Smooth muscle cell (in vitro differentiated cells): ENCODE measurements at regions not wholly inside any gene's neighbourhood (a gene's known extent, or its start where the extent isn't known, plus 50 kb on each side); places are given as distances from the start of the nearest gene placed in this dataset.

ENCODE experiments used
- DNase-seq: peaks from one replicate; lab custom pipeline; 2025; ENCODE audit not compliant: unreplicated experiment; lab: John Stamatoyannopoulos, UW
- H2AFZ ChIP-seq: fragments of 200-600 bp; sonication (generic); 2 replicates; pipeline ENCODE4 v1.6.0; 2016; ENCODE audit warnings: antibody characterized with exemption, low read depth, mild to moderate bottlenecking
- H3F3A ChIP-seq: fragments of 200-600 bp; sonication (generic); 2 replicates; pipeline ENCODE4 v1.6.0; 2017; ENCODE audit warnings: antibody characterized with exemption, low read depth
- H3K27ac ChIP-seq: fragments of 200-600 bp; sonication (generic); 2 replicates; pipeline ENCODE4 v1.5.1; 2016; ENCODE audit warnings: low read depth, mild to moderate bottlenecking
- H3K27me3 ChIP-seq: fragments of 200-600 bp; sonication (generic); 2 replicates; pipeline ENCODE4 v1.6.1; 2016; ENCODE audit warnings: low read depth, mild to moderate bottlenecking
- H3K36me3 ChIP-seq: fragments of 200-600 bp; sonication (generic); 2 replicates; pipeline ENCODE4 v1.5.1; 2016; ENCODE audit warnings: low read depth
- H3K4me1 ChIP-seq: fragments of 200-600 bp; sonication (generic); 2 replicates; pipeline ENCODE4 v1.5.1; 2016; ENCODE audit warnings: low read depth
- H3K4me2 ChIP-seq: fragments of 200-600 bp; sonication (generic); 2 replicates; pipeline ENCODE4 v1.6.0; 2016; ENCODE audit warnings: mild to moderate bottlenecking
- H3K4me3 ChIP-seq: fragments of 200-600 bp; sonication (generic); 2 replicates; pipeline ENCODE4 v1.5.1; 2016; ENCODE audit warnings: mild to moderate bottlenecking
- H3K79me2 ChIP-seq: fragments of 200-600 bp; sonication (generic); 2 replicates; pipeline ENCODE4 v1.6.0; 2016; ENCODE audit warnings: low read depth, mild to moderate bottlenecking
- H3K9ac ChIP-seq: fragments of 200-600 bp; sonication (generic); 2 replicates; pipeline ENCODE4 v1.6.0; 2016; ENCODE audit warnings: low read depth
- H3K9me3 ChIP-seq: fragments of 200-600 bp; sonication (generic); replicated peaks from 2 replicates; pipeline ENCODE4 v1.5.1; 2016; ENCODE audit warnings: low read depth
- H4K20me1 ChIP-seq: fragments of 200-600 bp; sonication (generic); 2 replicates; pipeline ENCODE4 v1.6.0; 2016; ENCODE audit warnings: low read depth
- WGBS: methylation state at CpG from one replicate; pipeline ENCODE4 v1.1.7; 2016; ENCODE audit warnings: low lambda C conversion rate; 5-methylcytosine and 5-hydroxymethylcytosine counted together
- TF ChIP-seq, protein P1 (sequence below): fragments of 200-600 bp; sonication (generic); IDR thresholded peaks from 2 replicates; pipeline ENCODE4 v1.5.1; 2017; ENCODE audit warnings: borderline replicate concordance, mild to moderate bottlenecking, antibody characterized with exemption; ENCODE audit not compliant: insufficient read depth, poor library complexity, severe bottlenecking

DNA sequence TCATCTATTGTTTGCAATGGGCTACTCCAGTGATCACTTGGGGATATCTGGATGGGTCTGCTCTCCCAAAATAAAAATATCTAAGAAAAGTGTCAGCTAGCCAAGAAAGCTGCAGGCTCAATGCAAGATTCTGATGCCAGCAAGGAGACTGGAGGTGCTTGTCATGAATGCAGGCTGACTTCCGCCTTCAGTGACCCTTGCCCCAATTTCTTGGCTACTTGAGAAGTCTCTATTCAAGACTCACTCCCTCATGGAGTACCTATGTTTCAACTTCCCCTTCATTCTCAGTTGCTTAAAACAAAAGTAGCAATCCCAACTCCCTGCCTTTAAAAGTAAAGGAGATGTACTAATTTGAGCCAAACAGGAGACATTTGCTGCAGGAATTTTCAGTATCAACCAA lies 123.9 kb downstream of the GPR65 start:
- H3K27ac ChIP-seq: peak overlapping the region; percentile 78
- H3K36me3 ChIP-seq: no peaks in the 10 kb centered on the region
- peaks cover 4% of the 10 kb centered on the region for H3K4me1 ChIP-seq
- no peak overlapping the region for H3K9ac ChIP-seq
- no peaks in the 10 kb centered on the region for H3K79me2 ChIP-seq
- H3K4me2 ChIP-seq: peak overlapping the region; percentile 70
- TF ChIP-seq, protein P1, sequence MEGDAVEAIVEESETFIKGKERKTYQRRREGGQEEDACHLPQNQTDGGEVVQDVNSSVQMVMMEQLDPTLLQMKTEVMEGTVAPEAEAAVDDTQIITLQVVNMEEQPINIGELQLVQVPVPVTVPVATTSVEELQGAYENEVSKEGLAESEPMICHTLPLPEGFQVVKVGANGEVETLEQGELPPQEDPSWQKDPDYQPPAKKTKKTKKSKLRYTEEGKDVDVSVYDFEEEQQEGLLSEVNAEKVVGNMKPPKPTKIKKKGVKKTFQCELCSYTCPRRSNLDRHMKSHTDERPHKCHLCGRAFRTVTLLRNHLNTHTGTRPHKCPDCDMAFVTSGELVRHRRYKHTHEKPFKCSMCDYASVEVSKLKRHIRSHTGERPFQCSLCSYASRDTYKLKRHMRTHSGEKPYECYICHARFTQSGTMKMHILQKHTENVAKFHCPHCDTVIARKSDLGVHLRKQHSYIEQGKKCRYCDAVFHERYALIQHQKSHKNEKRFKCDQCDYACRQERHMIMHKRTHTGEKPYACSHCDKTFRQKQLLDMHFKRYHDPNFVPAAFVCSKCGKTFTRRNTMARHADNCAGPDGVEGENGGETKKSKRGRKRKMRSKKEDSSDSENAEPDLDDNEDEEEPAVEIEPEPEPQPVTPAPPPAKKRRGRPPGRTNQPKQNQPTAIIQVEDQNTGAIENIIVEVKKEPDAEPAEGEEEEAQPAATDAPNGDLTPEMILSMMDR: no peak
- H3K4me3 ChIP-seq: no peak overlapping the region
- no peak overlapping the region for H2AFZ ChIP-seq
- H3K9me3 ChIP-seq: no peaks in the 10 kb centered on the region
- H3K27me3 ChIP-seq: no peaks in the 10 kb centered on the region
- 81% methylated on average over 1 of the region's 1 CpG for WGBS
- peaks cover 7% of the 10 kb centered on the region for H3F3A ChIP-seq
- H4K20me1 ChIP-seq: no peaks in the 10 kb centered on the region
- DNase-seq: no peak

- H2AFZ ChIP-seq: peak overlapping the region; percentile 3
- no peaks in the 10 kb centered on the region for H3K79me2 ChIP-seq
- no peak for DNase-seq
- no peaks in the 10 kb centered on the region for H4K20me1 ChIP-seq
- TF ChIP-seq, protein P1: no peak
- H3K4me3 ChIP-seq: no peak overlapping the region
- peak overlapping the region; percentile 70 for H3K4me2 ChIP-seq
- H3K27me3 ChIP-seq: no peaks in the 10 kb centered on the region
- no peak overlapping the region for H3K9ac ChIP-seq
- WGBS: 17% methylated on average over 2 of the region's 2 CpGs
- H3K9me3 ChIP-seq: no peaks in the 10 kb centered on the region
- no peaks in the 10 kb centered on the region for H3K36me3 ChIP-seq
- H3F3A ChIP-seq: peaks cover 7% of the 10 kb centered on the region
- peak overlapping the region; percentile 78 for H3K27ac ChIP-seq
- peaks cover 4% of the 10 kb centered on the region for H3K4me1 ChIP-seq
Observed at GRCh38 chr14:88129306-88130056, 124.5 kb downstream of the GPR65 start.

GRCh38 chr14:88130057-88130432 lies 125.1 kb downstream of the GPR65 start:
- Histone ChIP-seq H3K36me3 (no peaks in the 10 kb centered on the region), H3F3A (peaks cover 7% of the 10 kb centered on the region), H3K9me3 (no peaks in the 10 kb centered on the region), H3K79me2 (no peaks in the 10 kb centered on the region), H2AFZ (peak overlapping the region; percentile 3), H3K9ac (no peak overlapping the region), H4K20me1 (no peaks in the 10 kb centered on the region), H3K4me2 (peak overlapping the region; percentile 70), H3K27me3 (no peaks in the 10 kb centered on the region), H3K27ac (peak overlapping the region; percentile 78), H3K4me1 (peaks cover 4% of the 10 kb centered on the region), H3K4me3 (no peak overlapping the region)
- DNase-seq: no peak
- TF ChIP-seq, protein P1: no peak
- 6% methylated on average over 2 of the region's 2 CpGs for WGBS
